OCI-LY3 (cell line): ENCODE measurements at regions not wholly inside any gene's neighbourhood (a gene's known extent, or its start where the extent isn't known, plus 50 kb on each side); places are given as distances from the start of the nearest gene placed in this dataset.

ENCODE experiments used
- H2AFZ ChIP-seq: fragments of 200-600, 300-600 bp; shearing (Covaris generic); 2 replicates; pipeline ENCODE4 v1.6.0; 2014; ENCODE audit warnings: antibody characterized with exemption, low read depth, low read length
- H3K27ac ChIP-seq: fragments of 200-600, 300-600 bp; sonication (generic); 2 replicates; pipeline ENCODE4 v1.5.1; 2014; ENCODE audit warnings: mild to moderate bottlenecking, low read length, moderate library complexity, mixed read lengths
- H3K27me3 ChIP-seq: fragments of 200-600, 300-600 bp; sonication (generic); 2 replicates; pipeline ENCODE4 v1.6.1; 2014; ENCODE audit warnings: low read depth, low read length, mixed read lengths
- H3K36me3 ChIP-seq: fragments of 200-600, 300-600 bp; sonication (generic); replicated peaks from 2 replicates; pipeline ENCODE3; 2014; ENCODE audit warnings: low read depth, low read length, mixed read lengths
- H3K4me1 ChIP-seq: fragments of 300-600, 200-600 bp; sonication (generic); 2 replicates; pipeline ENCODE4 v1.6.1; 2014; ENCODE audit warnings: low read length, mixed read lengths
- H3K4me2 ChIP-seq: fragments of 200-600, 300-600 bp; sonication (generic); 2 replicates; pipeline ENCODE4 v1.6.1; 2014; ENCODE audit warnings: low read length, mixed read lengths
- H3K4me3 ChIP-seq: fragments of 300-600, 200-600 bp; sonication (generic); 2 replicates; pipeline ENCODE4 v1.5.1; 2014; ENCODE audit warnings: antibody characterized with exemption, mild to moderate bottlenecking, low read length, moderate library complexity
- H3K79me2 ChIP-seq: fragments of 300-600, 200-600 bp; shearing (Covaris generic); 2 replicates; pipeline ENCODE4 v1.6.1; 2014; ENCODE audit warnings: mild to moderate bottlenecking, low read length, mixed read lengths
- H3K9ac ChIP-seq: fragments of 300-600, 200-600 bp; shearing (Covaris generic); 2 replicates; pipeline ENCODE4 v1.6.0; 2014; ENCODE audit warnings: mild to moderate bottlenecking, low read length, moderate library complexity
- H3K9me3 ChIP-seq: fragments of 200-600, 300-600 bp; shearing (Covaris generic); 2 replicates; pipeline ENCODE4 v1.6.1; 2014; ENCODE audit warnings: low read length, mixed read lengths; ENCODE audit not compliant: insufficient read depth
- H4K20me1 ChIP-seq: fragments of 200-600, 300-600 bp; sonication (generic); 2 replicates; pipeline ENCODE4 v1.6.1; 2016; ENCODE audit warnings: low read length, mixed read lengths; ENCODE audit not compliant: insufficient read depth
- EZH2phosphoT487 ChIP-seq: fragments of 200-600 bp; shearing (Covaris generic); IDR thresholded peaks from 2 replicates; pipeline ENCODE4 v1.6.1; 2018; ENCODE audit warnings: antibody characterized with exemption, mixed run types, low read depth
- TF ChIP-seq, protein P1 (sequence below): fragments of 200-600, 300-600 bp; sonication (generic); IDR thresholded peaks from 2 replicates; pipeline ENCODE4 v1.5.1; 2014; ENCODE audit warnings: antibody characterized with exemption, low read length, low read depth

GRCh38 chr11:80469871-80470270, 1029.0 kb upstream of the TENM4 start:
- no peak overlapping the region for H3K4me3 ChIP-seq
- no peaks in the 10 kb centered on the region for H4K20me1 ChIP-seq
- H3K4me1 ChIP-seq, result peaks cover 24% of the 10 kb centered on the region
- H3K27ac ChIP-seq, result no peak overlapping the region
- H3K4me2 ChIP-seq, result no peak overlapping the region
- H3K36me3 ChIP-seq, result no peaks in the 10 kb centered on the region
- no peaks in the 10 kb centered on the region for H3K79me2 ChIP-seq
- no peak overlapping the region for H3K9ac ChIP-seq
- H2AFZ ChIP-seq, result no peak overlapping the region
- H3K27me3 ChIP-seq, result no peaks in the 10 kb centered on the region
- TF ChIP-seq, protein P1, sequence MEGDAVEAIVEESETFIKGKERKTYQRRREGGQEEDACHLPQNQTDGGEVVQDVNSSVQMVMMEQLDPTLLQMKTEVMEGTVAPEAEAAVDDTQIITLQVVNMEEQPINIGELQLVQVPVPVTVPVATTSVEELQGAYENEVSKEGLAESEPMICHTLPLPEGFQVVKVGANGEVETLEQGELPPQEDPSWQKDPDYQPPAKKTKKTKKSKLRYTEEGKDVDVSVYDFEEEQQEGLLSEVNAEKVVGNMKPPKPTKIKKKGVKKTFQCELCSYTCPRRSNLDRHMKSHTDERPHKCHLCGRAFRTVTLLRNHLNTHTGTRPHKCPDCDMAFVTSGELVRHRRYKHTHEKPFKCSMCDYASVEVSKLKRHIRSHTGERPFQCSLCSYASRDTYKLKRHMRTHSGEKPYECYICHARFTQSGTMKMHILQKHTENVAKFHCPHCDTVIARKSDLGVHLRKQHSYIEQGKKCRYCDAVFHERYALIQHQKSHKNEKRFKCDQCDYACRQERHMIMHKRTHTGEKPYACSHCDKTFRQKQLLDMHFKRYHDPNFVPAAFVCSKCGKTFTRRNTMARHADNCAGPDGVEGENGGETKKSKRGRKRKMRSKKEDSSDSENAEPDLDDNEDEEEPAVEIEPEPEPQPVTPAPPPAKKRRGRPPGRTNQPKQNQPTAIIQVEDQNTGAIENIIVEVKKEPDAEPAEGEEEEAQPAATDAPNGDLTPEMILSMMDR, result no peak
- TF ChIP-seq EZH2phosphoT487, result no peak
- H3K9me3 ChIP-seq, result no peaks in the 10 kb centered on the region

- H3K79me2 ChIP-seq, result no peaks in the 10 kb centered on the region
- peaks cover 5% of the 10 kb centered on the region; the same call in 1 of the 2 replicates for H3K4me1 ChIP-seq
- H3K27me3 ChIP-seq, result no peaks in the 10 kb centered on the region
- TF ChIP-seq, protein P1, result no peak
- TF ChIP-seq EZH2phosphoT487, result no peak
- H3K27ac ChIP-seq, result no peak overlapping the region
- H3K4me3 ChIP-seq, result no peak overlapping the region
- H3K36me3 ChIP-seq, result no peaks in the 10 kb centered on the region
- H3K9me3 ChIP-seq, result no peaks in the 10 kb centered on the region
- H4K20me1 ChIP-seq, result no peaks in the 10 kb centered on the region
- H3K4me2 ChIP-seq, result no peak overlapping the region
- H3K9ac ChIP-seq, result no peak overlapping the region
- no peak overlapping the region for H2AFZ ChIP-seq
These were observed 1025.7 kb upstream of the TENM4 start for GRCh38 chr11:80466570-80466969.

- Histone ChIP-seq H3K27ac (no peak overlapping the region), H3K79me2 (no peaks in the 10 kb centered on the region), H2AFZ (0 out of 2 replicates have a peak overlapping the region, but pooled peaks have one; percentile 32), H3K9me3 (no peaks in the 10 kb centered on the region), H3K36me3 (no peaks in the 10 kb centered on the region), H4K20me1 (no peaks in the 10 kb centered on the region), H3K4me2 (no peak overlapping the region), H3K27me3 (no peaks in the 10 kb centered on the region), H3K4me3 (no peak overlapping the region), H3K9ac (no peak overlapping the region), H3K4me1 (peaks cover 5% of the 10 kb centered on the region; the same call in 1 of the 2 replicates)
- TF ChIP-seq EZH2phosphoT487, result no peak
- TF ChIP-seq, protein P1, result no peak
These were observed 1021.4 kb upstream of the TENM4 start for GRCh38 chr11:80462211-80462610.

DNA sequence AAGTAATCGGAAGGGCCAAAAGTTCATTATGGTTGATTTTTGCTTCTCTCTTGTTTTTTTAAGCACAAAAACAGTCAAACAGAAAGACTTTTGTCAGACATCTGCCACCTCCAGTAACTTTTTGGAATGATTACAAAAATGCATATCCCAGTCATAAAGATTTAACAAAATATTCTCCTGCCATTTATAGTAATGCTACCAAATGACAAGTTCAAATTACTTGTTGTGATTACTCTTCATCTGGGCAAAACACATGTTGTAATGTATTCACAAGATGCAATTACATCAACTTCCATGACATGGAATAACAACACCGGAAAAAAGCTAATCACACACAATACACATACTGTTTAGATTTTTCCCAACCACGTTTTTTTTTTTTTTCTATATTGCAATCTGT, 1017.5 kb upstream of the TENM4 start:
- H3K79me2 ChIP-seq, result no peaks in the 10 kb centered on the region
- no peak overlapping the region for H2AFZ ChIP-seq
- H3K27me3 ChIP-seq, result no peaks in the 10 kb centered on the region
- no peaks in the 10 kb centered on the region for H3K36me3 ChIP-seq
- no peak overlapping the region for H3K9ac ChIP-seq
- no peak overlapping the region for H3K4me2 ChIP-seq
- H3K9me3 ChIP-seq, result no peaks in the 10 kb centered on the region
- TF ChIP-seq EZH2phosphoT487, result no peak
- TF ChIP-seq, protein P1, result no peak
- no peak overlapping the region for H3K27ac ChIP-seq
- H3K4me1 ChIP-seq, result peaks cover 5% of the 10 kb centered on the region; the same call in 1 of the 2 replicates
- no peaks in the 10 kb centered on the region for H4K20me1 ChIP-seq
- no peak overlapping the region for H3K4me3 ChIP-seq
